AML-193 (cell line): ENCODE measurements at regions not wholly inside any gene's neighbourhood (a gene's known extent, or its start where the extent isn't known, plus 50 kb on each side); places are given as distances from the start of the nearest gene placed in this dataset.
"Not testable (repeated sequence)": the region's sequence is repeated elsewhere in the genome, so short reads cannot be mapped to it uniquely, and the experiment has no call there.

Source experiments
- DNase-seq, 2 experiments: peaks; one replicate each; lab custom pipeline; 2025; lab: John Stamatoyannopoulos, UW

GRCh38 chr3:20726786-20727185 is 540.8 kb upstream of the SGO1 start:
- DNase-seq: no peak

GRCh38 chr3:20724241-20724640 is 538.2 kb upstream of the SGO1 start:
- no peak for DNase-seq

GRCh38 chr3:20716425-20716824 is 530.4 kb upstream of the SGO1 start:
- DNase-seq: not testable (repeated sequence)

GRCh38 chr3:20701641-20702040 is 515.6 kb upstream of the SGO1 start:
- no peak for DNase-seq

GRCh38 chr3:20700714-20701113 is 514.7 kb upstream of the SGO1 start:
- no peak for DNase-seq

DNA sequence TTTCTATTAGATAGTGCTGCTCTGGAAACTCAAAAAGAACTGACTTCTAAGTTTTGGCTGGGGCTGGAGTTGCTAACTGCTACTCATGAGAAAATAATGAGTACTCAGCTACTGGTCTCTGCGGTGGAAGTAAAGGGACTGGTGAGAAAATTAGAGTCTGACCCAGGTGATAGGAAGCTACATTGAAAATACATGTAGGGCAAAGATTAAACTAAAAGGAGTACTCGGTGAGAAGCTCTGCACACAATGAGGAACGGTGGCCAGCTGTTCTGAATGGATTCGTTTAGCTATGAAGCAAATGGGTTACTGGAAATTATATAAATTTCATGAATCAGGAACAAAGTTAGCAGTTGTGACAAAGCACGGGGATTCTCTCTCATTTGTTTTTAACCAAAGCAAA is 512.9 kb upstream of the SGO1 start:
- DNase-seq: no peak

DNA sequence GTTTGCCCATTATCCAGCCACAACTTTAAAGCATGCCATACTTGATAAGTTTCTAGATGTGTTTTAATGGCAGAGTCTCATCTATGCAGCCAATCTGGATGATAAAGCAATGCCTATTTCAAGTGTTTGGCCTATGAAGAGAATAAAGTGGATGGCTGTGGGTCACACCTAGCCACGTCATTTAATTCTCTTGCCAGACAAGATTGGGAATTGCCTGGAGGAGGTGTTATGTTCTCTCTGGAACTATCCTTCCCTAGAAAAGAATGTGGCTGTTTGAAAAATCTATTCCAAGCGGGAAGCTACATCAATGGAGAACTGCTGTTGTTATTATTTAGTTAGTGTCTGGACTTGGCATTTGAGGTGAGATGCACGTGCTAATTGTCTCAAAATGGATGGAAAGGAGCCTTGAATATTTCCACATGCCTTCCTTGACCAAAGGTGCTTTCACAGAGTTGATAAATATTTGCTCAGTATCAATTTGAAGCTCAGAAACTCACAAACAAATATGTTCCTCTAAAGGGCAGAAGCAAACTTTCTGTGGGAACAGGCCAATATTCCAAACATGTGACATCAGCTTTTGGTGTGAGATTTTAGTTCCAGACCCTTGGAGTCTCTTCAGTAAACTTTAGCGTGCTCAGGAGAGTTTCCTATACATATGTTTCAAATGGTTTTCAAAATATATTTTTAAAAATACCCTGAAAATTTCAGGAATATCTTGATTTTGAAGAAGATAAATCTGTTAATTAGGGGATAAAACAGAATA is 510.6 kb upstream of the SGO1 start:
- no peak for DNase-seq

- DNase-seq: no peak
Observed at GRCh38 chr3:20692675-20693074, 506.7 kb upstream of the SGO1 start.

DNA sequence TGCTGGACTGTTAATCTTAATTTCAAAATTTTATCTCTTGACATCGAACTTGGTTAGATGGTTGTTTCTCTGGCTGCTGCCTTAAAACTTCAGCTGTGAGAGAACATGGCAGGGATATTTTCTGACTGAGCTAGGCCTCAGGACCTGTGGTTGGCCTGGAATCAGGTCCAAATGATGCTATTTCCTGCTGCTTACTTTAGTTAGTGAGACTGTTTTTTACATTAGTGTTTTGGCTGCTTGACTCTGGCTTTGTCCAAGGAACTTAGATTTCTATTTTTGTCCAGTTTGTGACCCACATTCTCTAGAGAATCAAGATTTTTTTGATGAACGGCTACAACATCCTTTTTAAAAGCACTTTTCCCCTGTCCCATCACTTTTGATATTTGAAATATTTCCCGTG is 497.9 kb upstream of the SGO1 start:
- no peak for DNase-seq

GRCh38 chr3:20682573-20682972 is 496.6 kb upstream of the SGO1 start:
- no peak for DNase-seq

DNA sequence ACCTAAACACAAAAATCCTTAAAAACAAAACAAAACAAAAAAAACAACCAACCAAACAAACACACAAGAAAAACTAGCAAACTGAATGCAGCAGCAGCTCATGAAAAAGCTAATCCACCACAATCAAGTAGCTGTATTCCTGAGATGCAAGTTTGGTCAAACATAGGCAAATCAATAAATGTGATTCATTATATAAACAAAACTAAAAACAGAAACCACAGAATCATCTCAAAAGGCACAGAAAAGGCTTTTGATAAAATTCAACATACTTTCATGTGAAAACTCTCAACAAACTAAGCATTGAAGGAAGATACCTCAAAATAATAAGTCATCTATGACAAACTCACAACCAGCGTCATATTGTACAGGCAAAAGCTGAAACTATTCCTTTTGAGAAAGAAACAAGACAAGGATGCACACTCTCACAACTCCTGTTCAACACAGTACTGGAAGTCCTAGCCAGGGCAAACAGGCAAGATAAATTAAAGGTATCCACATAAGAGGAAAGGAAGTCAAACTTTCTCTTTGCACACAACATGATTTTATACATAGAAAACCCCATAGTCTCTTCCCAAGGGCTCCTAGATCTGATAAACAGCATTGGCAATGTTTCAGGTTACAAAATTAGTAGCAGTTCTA is 495.1 kb upstream of the SGO1 start:
- no peak for DNase-seq

DNA sequence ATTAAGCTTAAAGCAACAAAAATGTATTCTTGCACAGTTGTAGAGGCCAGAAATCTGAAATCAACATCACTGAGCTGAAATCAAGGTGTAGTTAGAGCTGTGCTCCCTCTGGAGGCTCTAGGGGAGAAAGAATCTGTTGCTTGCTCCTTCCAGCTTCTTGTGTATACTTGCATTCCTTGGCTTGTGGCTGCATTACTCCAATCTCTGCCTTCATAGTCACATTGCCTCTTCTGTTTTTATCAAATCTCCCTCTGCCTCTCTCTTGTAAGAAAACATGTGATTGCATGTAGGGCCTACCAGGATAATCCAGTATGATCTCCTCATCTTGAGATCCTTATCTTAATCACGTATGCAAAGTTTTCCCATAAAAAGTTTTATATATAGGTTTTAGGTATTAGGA is 487.9 kb upstream of the SGO1 start:
- no peak for DNase-seq

DNA sequence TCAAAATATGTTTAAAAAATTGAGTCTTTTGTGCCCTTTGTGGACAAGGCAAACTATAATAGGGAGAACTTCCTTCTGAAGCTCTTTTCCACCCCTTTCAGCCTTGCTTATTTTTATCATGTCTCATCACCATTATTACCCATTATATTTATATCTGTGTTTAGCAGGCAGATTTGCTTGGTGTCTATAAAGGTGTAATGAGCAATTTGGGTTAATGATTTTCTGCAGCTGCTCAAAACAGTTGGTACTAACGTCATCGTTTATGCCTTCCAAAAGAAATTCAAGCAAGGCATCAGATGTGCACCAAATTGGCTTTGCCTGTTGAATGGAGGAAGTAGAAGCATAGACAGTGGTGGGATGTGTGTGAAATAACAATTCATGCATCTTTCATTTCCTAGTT is 483.7 kb upstream of the SGO1 start:
- DNase-seq: no peak

- no peak for DNase-seq
Observed at GRCh38 chr3:20669184-20669583, 483.2 kb upstream of the SGO1 start.

DNA sequence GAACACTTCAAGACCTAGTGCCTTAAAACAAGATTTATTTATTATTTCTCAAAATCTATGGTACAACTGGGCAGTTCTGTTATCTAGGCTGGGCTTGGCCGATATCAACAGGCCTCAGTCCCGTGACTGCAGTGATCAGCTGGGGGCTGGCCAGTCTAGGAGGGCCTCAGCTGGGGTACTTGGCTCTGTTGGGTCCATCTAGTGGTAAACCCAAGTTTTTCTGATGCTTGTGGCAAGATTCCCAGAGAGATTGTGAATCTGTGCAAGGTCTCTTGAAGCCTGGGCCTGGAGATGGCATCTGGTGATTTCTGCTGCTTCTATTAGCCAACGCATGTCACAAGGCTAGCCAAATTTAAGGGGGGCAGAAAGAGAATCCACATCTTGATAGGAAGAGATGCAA is 482.4 kb upstream of the SGO1 start:
- DNase-seq: no peak

DNA sequence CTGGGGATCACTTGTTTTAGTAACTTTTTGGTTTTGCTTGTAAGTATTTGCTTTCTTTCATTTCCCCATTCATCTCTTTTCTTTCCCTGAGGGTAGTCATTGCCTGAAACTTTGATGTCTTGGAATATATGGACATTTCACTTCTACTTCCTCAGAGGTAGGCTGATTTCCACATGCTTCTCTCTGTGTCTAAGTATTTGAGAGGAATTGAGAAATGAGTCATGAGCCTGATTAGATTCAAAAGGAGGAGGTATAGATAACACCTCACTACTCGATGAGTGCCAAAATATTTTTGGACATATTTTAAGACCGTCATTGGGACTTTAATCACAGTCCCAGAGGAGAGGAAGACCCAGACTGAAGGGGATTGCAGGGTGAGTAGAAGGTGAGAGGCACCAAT is 480.1 kb upstream of the SGO1 start:
- DNase-seq: no peak

DNA sequence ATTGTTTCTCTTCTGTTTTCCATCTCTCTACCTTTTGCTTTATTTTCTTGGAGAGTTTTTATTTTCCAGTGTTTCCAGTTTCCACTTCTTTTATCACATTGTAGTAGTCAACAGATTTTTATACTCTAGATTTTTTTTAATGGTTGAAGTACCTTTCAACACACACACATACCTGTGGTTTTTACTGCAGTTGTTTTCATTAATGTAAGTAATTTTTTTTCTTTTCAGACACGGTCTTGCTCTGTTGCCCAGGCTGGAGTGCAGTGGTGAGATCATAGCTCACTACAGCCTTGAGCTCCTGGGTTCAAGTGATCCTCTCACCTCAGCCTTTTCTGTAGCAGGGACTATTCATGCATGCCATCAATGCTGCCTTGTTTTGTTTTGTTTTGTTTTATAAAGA is 472.5 kb upstream of the SGO1 start:
- no peak for DNase-seq

GRCh38 chr3:20657560-20657959 is 471.6 kb upstream of the SGO1 start:
- no peak for DNase-seq

DNA sequence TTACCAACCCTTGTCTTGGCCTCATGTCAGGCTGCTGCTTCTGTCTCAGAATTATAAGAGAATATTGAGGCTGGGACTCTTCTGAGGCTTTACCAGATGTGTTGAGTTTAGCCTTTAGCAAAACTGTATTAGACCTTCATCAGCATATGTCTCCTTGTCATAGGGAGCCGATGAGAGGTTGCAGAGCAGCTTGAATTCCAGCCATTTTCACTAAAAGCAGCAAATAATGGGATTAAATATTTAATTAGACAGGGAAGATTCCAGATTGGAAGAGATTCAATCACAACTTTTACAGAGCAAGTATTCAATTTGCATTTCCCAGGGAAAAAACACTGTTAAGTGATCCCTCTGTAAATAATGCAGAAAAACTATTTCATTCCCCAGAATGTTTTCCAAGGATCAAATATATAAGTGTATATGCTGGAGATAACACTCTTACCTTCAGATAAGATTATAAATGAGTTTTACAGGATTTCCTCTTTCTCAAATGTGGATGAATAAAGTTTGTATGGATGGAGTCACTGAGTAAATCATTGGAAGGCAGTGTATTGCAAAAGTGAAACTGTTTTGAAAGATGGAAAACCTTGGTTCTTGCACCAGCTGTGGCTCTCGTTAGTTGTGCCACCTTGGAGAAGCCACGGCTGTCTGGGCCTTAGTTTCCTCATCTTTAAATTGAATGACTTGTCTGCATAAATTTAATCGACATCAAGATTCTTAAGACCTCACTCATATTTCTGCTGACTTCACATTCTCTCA is 466.4 kb upstream of the SGO1 start:
- no peak for DNase-seq

GRCh38 chr3:20648921-20649381 is 462.9 kb upstream of the SGO1 start:
- no peak for DNase-seq

GRCh38 chr3:20648294-20648693 is 462.3 kb upstream of the SGO1 start:
- no peak for DNase-seq

- no peak for DNase-seq
Observed at GRCh38 chr3:20646425-20646824, 460.4 kb upstream of the SGO1 start.

GRCh38 chr3:20645340-20645739 is 459.3 kb upstream of the SGO1 start:
- DNase-seq: no peak
